HG03135 (cell line): ENCODE measurements at regions not wholly inside any gene's neighbourhood (a gene's known extent, or its start where the extent isn't known, plus 50 kb on each side); places are given as distances from the start of the nearest gene placed in this dataset.
"Not testable (repeated sequence)": the region's sequence is repeated elsewhere in the genome, so short reads cannot be mapped to it uniquely, and the experiment has no call there.

Experiments
- ATAC-seq: cut with Tn5 transposase; IDR thresholded peaks from one replicate; pipeline ENCODE4 v1.9.1; 2021; ENCODE audit warnings: mild to moderate bottlenecking, moderate library complexity; ENCODE audit not compliant: unreplicated experiment

- no peak for ATAC-seq
Observed at GRCh38 chr10:113485736-113486135, 67.1 kb upstream of the HABP2 start.

- no peak for ATAC-seq
Observed at GRCh38 chr10:113486531-113486930, 66.3 kb upstream of the HABP2 start.

GRCh38 chr10:113487154-113487553 lies 65.7 kb upstream of the HABP2 start:
- no peak for ATAC-seq

GRCh38 chr10:113488186-113488585 lies 64.7 kb upstream of the HABP2 start:
- no peak for ATAC-seq

- ATAC-seq: not testable (repeated sequence)
Observed at GRCh38 chr10:113489522-113489921, 63.3 kb upstream of the HABP2 start.

GRCh38 chr10:113491967-113492565 lies 60.8 kb upstream of the HABP2 start:
- ATAC-seq: no peak

- ATAC-seq: no peak
Observed at GRCh38 chr10:113493195-113493594, 59.7 kb upstream of the HABP2 start.

- ATAC-seq: no peak
Observed at GRCh38 chr10:113493882-113494301, 59.0 kb upstream of the HABP2 start.

- ATAC-seq: no peak
Observed at GRCh38 chr10:113494761-113495160, 58.1 kb upstream of the HABP2 start.

- no peak for ATAC-seq
Observed at GRCh38 chr10:113495553-113495952, 57.3 kb upstream of the HABP2 start.

GRCh38 chr10:113496111-113497109 lies 56.4 kb upstream of the HABP2 start:
- no peak for ATAC-seq

- ATAC-seq: no peak
Observed at GRCh38 chr10:113497198-113497597, 55.7 kb upstream of the HABP2 start.

GRCh38 chr10:113498997-113499396 lies 53.9 kb upstream of the HABP2 start:
- ATAC-seq: no peak

GRCh38 chr10:113499806-113500205 lies 53.0 kb upstream of the HABP2 start:
- no peak for ATAC-seq

GRCh38 chr10:113501031-113501430 lies 51.8 kb upstream of the HABP2 start:
- ATAC-seq: not testable (repeated sequence)
